ENCODE measurements at regions not wholly inside any gene's neighbourhood (a gene's known extent, or its start where the extent isn't known, plus 50 kb on each side); places are given as distances from the start of the nearest gene placed in this dataset.
"Not testable (repeated sequence)": the region's sequence is repeated elsewhere in the genome, so short reads cannot be mapped to it uniquely, and the experiment has no call there.

DNA sequence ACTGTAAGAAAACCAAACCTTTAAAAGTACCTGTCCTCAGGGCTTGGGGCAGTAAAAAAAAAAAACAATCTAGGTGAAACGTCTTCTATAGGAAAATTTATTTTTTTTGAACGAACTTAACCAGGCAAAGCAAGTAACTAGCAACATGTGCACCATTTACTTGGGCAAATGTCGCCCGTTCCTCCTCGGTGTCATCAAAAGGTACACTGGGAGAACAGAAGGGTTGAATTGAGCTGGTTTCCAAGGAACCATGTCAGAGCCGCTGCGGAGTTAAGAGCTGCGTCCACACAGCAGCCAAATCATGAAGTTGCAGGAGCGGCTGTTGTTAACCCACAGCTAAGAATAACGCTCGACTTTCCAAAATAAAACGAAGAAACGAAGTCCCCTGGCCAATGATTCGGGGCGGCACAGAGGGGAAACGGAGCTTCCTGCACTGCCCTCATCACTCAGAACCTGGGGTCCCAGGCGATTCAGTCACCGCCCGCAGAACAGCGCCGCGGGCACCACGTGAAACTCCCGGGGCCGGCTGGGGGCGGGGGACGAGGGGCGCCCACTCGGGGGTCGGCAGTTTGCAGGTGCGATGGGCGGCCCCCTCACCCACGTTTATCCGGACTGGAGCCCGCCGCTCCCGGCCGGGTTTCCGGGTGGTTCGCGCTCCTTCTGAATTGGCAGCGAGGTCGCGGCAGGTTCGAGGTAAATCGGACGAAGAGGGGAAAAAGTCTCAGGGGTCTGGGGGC, 53.6 kb upstream of the PLGLB1 start:
- in situ Hi-C loops (cut with HindIII; ENCODE audit: low pct_unique_long_range_greater_than_20kb, low sequenced_read_pairs); DNase-seq (ENCODE audit: low read depth): not testable (repeated sequence)

DNA sequence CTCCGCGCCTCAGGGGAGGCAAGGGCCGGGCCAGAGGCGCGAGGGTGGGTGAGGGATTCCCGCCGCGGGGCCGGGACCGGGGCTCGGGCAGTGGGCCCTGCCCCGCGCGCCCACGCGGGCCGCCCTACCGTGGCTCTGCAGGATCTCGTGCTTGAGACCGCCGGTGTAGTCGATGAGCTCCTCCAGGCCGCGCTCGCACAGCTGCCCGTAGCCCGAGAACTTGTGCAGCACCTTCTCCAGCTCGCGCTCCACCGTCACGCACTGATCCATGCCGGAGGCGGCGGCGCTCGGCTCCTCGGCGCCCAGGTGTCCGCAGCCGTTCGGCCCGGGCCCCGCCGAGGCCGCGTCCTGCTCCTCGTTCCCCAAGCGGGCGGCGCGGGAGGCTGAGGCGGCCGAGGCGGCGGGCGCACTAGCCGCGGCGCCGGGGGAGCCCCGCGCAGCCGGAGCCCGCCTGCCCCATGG, 54.2 kb upstream of the PLGLB1 start:
- in situ Hi-C loops (cut with HindIII; ENCODE audit: low pct_unique_long_range_greater_than_20kb, low sequenced_read_pairs), result not testable (repeated sequence)
- DNase-seq (ENCODE audit: low read depth), result peak; percentile 44

DNA sequence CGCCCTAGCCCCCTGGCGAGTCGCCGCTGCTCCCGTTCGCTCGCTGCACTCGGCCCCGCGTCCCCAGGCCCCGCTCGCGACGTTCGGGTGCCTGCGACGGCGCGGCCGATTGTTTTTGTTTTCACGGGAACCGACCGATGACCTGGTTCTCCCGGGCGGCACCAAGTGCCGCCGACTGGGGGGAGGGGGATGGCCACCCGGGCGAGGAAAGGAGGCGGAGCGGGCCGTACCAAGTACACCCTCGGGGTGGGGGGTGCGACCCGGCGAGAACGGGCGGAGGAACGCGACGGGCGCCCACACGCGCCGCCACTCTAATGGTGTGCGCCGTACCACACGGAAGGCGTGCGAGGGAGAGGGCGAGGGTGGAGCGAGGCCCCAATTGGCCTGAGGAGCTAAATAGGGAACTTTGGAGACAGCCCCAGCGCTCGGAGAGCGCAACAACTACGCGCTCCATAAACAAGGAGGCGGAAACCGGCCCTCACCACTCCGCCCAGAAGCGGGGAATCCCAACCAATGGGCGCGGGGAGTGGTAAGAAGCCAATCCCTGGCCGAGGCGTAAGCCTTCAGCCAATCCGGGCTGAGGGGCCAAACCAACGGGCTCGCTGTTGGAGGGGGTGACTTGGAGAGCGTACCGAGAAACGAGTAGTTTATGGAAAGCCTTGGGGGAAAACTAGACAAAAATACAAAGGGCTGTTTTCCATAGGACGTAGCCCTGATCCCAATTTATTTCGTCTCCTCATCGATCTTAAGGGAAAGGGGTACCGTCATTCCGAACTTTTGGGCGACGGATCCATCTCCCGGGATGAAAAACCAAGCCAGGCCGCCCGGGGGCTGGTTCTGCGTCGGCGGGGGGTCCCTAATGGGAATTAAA, 54.8 kb upstream of the PLGLB1 start:
- DNase-seq (ENCODE audit: low read depth), result peak; percentile 93
- in situ Hi-C loops (cut with HindIII; ENCODE audit: low pct_unique_long_range_greater_than_20kb, low sequenced_read_pairs), result not testable (repeated sequence)

DNA sequence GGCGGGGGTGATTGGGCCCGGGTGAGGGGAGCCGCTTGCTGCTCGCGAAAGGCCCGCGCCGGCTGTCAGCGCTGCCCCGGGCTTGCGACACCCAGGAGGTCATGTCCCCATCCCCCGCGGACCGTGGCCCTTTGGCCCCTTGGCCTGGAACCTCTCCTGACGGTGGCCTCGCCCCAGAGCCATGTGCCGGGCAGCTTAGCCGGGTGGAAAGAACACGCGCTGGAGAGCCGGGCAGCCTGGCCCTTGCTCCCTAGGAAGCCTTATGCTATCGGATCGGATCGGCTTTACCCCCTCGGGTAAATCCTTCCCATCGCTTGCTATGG, 55.4 kb upstream of the PLGLB1 start:
- DNase-seq (ENCODE audit: low read depth); in situ Hi-C loops (cut with HindIII; ENCODE audit: low pct_unique_long_range_greater_than_20kb, low sequenced_read_pairs): not testable (repeated sequence)

DNA sequence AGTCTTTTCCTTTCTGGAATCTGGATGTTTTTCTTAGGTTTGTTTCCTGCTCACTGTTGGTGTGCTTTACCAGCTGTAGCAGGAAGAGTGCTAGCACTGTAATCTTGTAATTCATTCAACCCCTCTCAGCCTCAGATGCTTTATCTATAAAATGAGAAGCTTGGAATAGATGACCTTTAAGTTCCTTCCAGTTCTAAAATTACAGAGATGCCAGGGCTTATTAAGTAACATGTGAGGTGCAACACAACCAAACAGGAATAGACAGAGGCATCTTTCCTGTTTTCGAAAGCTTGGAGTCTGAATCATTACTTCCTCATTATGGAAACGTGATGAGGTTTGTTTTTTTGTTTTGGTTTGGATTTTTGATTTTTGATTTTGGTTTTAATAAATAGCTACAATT, 60.1 kb upstream of the PLGLB1 start:
- in situ Hi-C loops (cut with HindIII; ENCODE audit: low pct_unique_long_range_greater_than_20kb, low sequenced_read_pairs); DNase-seq (ENCODE audit: low read depth): not testable (repeated sequence)

DNA sequence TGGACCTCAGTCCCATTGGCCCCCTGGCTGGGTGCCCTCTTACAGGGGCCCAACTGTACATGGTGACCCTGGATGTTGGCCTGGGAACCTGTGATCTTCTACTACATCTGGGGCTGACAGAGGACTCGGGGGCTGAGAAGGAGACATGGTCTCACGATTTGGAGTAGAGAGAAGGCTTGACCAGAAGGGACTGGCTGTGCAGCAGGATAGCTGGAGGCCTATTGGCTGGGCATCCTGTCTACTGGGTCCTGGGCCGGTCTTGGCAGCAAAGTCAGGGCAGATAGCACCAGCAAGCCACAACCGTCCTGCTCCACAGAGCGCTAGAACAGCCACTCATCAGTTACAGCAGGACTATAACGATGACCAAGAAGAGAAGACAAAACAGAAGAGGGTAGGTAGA, 66.4 kb upstream of the PLGLB1 start:
- DNase-seq (ENCODE audit: low read depth); in situ Hi-C loops (cut with HindIII; ENCODE audit: low pct_unique_long_range_greater_than_20kb, low sequenced_read_pairs): not testable (repeated sequence)

DNA sequence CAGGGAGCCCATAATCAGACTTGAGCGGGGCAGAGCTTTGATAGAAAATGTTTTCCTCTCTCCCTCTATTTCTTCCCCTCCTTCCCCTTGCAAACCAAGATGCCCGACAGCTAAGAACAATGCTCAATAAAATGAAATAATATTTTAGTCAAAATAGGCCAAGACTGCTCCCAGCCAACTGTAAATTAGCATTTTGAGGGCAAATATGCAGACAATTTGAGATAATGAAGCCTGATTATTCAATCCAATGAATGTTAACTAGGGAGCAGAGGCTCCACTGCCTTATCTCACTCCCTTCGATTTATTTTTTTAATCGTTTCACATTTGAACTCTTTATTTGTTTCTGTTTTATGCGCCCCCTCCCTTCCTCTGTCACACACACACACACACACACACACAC, 67.8 kb upstream of the PLGLB1 start:
- in situ Hi-C loops (cut with HindIII; ENCODE audit: low pct_unique_long_range_greater_than_20kb, low sequenced_read_pairs); DNase-seq (ENCODE audit: low read depth): not testable (repeated sequence)

DNA sequence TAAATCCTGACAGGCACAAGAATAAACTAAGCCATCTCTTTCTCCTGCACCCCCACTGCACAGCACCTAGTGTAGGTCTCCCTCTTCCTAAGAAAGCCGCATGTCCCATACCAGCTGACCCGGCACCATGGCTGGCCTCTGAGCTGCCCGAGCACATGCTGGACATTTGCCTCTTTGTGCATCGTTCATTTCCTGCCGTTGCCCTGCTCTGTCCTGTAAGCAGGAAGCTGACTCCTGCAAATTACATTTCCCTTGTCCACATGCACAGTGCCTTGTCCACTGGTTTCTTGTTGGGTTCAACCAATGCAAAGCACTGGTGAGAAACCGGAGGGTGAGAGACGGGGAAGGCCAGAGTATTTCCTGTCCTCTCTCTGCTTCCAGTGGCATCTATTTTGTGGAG, 71.6 kb upstream of the PLGLB1 start:
- DNase-seq (ENCODE audit: low read depth); in situ Hi-C loops (cut with HindIII; ENCODE audit: low pct_unique_long_range_greater_than_20kb, low sequenced_read_pairs): not testable (repeated sequence)

DNA sequence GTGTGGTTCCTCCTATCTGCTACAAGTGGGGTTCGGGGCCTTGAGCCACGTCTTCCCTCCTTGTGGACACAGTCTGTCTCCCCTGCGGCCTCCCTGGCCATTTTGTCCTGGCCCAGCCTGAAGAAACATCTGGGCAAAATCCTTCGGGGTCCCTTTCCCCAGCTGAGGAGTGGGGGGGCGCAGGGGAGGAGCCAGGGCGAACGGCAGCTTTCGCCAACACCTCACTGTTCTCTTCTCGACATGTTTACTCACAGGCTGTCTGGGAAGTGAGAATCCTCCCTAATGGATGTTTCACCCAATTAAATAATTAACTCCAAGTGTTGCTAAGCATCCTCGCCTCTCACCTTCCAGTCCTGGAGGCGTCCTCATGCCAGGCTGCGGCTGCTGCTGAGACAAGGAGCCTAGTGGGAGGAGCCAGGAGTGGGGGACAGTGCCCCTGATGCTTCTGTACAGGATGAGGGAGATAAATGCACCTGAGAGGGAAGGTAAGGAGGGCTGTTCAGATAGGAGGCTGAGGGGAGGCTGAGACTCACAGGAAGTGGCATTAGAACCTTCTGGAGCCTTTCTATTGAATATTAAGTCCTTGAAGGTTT, 72.4 kb upstream of the PLGLB1 start:
- in situ Hi-C loops (cut with HindIII; ENCODE audit: low pct_unique_long_range_greater_than_20kb, low sequenced_read_pairs); DNase-seq (ENCODE audit: low read depth): not testable (repeated sequence)

DNA sequence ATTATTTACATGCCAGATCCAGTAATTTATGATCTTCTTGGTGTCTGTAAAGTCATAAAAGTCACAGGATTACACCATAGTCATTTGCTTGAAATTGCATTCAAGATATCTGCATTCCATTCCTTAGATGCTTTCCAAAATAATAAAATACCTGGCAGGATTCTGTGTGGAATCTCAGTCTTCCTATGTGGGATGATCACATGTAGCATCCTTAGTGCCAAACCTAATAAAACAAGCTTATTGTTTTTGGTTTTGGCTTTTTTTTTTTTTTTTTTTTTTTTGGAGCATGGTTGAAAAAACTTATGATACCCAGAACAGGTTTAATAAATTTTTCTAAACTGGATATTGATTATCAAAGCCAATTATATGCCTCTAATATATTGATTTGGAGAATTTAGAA, 74.2 kb upstream of the PLGLB1 start:
- in situ Hi-C loops (cut with HindIII; ENCODE audit: low pct_unique_long_range_greater_than_20kb, low sequenced_read_pairs); DNase-seq (ENCODE audit: low read depth): not testable (repeated sequence)

DNA sequence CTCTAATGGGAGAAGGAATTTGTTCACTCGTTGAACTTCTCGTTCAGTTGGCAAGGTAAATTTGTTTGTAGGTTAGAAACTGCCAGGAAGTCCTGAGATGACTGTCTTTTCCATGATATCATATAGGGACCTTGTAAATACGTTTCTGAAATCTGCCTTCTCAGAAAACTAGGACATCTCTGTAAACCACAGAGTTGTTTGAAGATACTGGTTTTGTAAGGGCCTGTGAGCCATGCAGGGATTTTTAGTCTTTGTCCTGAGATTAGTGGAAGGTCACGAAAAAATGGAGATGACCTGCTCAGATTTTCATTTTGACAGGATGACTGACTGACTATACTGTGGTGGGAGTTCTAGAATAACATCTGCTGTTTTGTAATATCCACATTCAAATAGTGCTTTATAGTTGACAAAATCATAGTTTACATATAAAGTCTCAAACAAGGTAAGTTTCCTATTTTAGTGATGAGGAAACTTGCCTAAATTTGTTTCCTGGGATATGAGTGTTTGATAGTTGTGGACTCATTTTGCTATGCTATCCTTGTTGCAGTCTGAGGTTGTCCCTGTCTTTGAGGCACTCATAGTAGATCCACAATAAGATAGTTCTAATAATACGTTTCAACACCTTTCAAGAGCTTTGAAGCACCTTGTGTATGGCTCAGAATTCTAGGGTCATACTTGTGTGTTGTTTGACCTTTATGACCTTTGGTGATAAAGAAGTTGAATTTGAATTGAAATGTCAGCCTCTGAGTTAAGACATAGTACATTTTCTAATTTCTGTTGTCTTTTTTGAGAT, 107.3 kb upstream of the PLGLB1 start:
- DNase-seq (ENCODE audit: low read depth); in situ Hi-C loops (cut with HindIII; ENCODE audit: low pct_unique_long_range_greater_than_20kb, low sequenced_read_pairs): not testable (repeated sequence)

DNA sequence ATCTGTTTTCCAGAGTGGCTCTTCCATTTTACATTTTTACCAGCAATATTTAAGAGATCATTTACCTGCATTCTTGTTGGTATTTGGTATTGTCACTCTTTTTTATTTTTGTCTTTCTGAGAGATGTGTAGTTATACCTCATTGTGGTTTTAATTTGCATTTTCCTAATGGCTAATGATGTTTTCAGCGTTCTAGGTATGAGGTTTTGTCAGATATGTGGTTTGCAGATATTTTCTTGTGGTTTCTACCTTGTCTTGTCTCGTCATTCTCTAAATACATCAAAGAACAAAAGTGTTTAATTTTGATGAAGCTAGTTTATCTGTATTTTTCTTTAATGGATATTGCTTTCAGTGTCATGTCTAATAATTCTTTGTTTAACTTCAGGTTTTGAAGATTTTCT, 110.9 kb upstream of the PLGLB1 start:
- in situ Hi-C loops (cut with HindIII; ENCODE audit: low pct_unique_long_range_greater_than_20kb, low sequenced_read_pairs); DNase-seq (ENCODE audit: low read depth): not testable (repeated sequence)

DNA sequence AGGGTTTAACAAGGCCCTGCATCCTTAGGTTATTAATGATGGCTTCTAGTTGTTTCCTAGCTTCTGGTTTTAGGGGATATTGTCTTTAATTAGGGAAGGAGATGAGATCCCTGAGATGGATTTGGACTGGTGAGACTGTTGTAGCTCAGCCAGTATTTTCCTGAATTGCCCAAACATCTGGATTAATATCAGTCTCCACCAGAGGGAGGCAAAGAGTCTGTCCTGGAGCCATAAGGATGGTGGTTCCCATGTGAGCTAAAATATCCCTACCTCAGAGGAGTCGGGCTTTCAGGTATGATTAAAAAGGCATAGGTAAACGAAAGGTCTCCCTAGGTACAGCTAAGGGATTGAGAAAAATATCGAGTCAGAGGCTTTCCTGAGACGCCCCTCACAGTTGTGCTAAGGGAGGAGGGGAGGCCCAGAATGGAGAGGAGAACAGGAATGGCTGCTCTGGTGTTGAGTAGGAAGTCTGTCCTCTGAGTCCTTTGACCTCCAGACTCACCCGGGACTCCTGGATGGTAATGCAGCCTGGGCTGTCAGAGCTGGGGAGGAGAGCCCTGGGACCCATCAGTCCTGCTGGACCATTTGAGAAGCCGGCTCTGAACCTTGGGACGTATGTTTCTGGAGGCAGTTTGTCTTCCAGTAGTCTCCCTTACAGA, 130.3 kb upstream of the PLGLB1 start:
- DNase-seq (ENCODE audit: low read depth); in situ Hi-C loops (cut with HindIII; ENCODE audit: low pct_unique_long_range_greater_than_20kb, low sequenced_read_pairs): not testable (repeated sequence)

DNA sequence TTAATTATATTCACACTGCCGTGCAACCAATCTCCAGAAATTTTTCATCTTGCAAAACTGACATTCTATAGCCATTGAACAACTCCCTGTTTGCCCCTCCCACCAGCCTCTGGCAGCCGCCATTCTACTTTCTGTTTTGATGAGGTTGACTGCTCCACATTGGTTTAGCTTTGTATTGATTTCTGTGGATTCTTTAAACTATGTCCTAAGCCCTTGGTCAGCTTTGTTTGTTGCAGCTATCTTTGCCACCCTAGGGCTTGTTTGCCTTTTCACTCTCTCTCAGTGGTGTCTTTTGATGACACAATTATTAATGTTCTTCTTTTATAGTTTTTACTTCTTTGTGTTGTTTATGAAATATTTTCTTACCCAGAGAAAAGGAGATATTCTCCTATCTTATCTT, 152.8 kb upstream of the PLGLB1 start:
- in situ Hi-C loops (cut with HindIII; ENCODE audit: low pct_unique_long_range_greater_than_20kb, low sequenced_read_pairs), result not testable (repeated sequence)

DNA sequence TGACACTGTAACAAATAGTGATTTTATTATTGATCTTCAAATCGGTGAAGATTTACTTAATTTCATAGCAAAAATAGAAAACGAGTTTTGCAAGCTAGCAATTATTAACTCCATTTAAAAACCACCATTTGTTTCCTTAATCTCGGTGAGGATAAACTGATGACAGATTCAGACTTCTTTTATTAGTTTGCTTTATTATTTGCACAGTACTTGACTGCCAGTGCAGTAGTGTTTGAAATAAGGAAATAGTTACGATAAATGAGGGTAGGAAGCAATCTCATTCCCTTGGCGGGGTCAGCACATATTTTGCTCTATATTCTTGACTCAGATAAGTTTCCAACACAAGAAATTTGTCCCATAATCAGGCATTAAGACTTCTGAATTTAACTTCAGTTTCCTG, 161.7 kb upstream of the PLGLB1 start:
- in situ Hi-C loops (cut with HindIII; ENCODE audit: low pct_unique_long_range_greater_than_20kb, low sequenced_read_pairs); DNase-seq (ENCODE audit: low read depth): not testable (repeated sequence)

More for the DNA sequence above, 152.8 kb upstream of the PLGLB1 start:
- not testable (repeated sequence) for DNase-seq (ENCODE audit: low read depth)

DNA sequence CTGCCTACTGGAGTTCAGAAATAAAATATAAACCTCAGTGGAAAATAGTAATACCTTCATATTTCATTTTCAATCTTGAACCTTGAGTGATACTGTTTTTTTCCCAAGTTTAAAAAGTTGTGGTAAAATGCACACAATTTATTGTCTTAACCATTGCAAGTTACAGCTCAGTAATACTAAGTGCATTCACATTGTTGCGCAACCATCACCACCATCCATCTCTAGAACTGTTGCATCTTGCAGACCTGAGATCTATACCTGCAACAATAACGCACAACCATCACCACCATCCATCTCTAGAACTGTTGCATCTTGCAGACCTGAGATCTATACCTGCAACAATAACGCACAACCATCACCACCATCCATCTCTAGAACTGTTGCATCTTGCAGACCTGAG, 162.6 kb upstream of the PLGLB1 start:
- DNase-seq (ENCODE audit: low read depth); in situ Hi-C loops (cut with HindIII; ENCODE audit: low pct_unique_long_range_greater_than_20kb, low sequenced_read_pairs): not testable (repeated sequence)

DNA sequence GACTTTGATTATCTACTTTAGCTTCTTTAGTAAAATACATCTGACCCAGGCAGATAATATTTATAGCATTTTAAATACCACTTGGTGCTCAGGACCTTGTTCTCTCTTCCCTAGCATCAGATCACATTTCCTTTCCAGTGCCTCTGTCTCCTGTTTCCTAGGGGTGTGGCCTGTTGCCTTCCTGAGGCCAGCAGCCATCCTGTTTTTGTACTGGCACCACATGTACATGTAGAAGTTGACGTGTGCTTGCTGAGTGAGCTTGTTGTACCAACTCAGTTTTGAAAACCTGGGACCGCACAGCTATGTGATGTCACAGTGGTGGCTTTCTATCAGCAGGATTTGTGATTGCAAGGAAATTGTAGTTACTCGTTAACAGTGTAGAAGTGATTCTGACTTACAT, 167.6 kb upstream of the PLGLB1 start:
- DNase-seq (ENCODE audit: low read depth); in situ Hi-C loops (cut with HindIII; ENCODE audit: low pct_unique_long_range_greater_than_20kb, low sequenced_read_pairs): not testable (repeated sequence)

DNA sequence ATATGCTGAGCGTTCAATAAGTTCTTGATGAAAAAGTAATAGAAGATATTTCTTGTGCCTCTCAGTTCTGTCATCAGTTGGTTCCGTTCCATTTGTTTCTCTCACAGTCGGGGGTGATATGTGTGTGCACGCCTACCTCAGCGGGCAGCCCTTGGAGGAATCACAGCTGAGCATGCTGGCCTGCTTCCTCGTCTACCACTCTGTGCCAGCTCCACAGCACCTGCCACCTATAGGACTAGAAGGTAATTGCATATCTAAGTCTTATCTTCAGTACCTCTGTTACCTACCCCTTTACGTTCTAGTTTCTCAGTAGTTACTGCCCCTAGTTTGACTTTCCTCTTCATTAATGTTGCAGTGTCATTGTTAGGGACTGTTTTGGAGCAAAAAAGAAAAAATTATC, 171.7 kb upstream of the PLGLB1 start:
- in situ Hi-C loops (cut with HindIII; ENCODE audit: low pct_unique_long_range_greater_than_20kb, low sequenced_read_pairs), result not testable (repeated sequence)

More for the DNA sequence above, 171.7 kb upstream of the PLGLB1 start:
- DNase-seq (ENCODE audit: low read depth), result not testable (repeated sequence)

All from Caki2 (cell line).